ENCODE measurements at regions not wholly inside any gene's neighbourhood (a gene's known extent, or its start where the extent isn't known, plus 50 kb on each side); places are given as distances from the start of the nearest gene placed in this dataset.

GRCh38 chr12:87678453-87678852 is 350.7 kb downstream of the C12orf50 start:
- in situ Hi-C loops (cut with MboI; ENCODE audit: low sequenced_read_pairs, unreplicated experiment) = no loop called here
- DNase-seq (ENCODE audit: low spot score) = no peak
- TF ChIP-seq CTCF (IDR thresholded peaks at IDR 0.05; ENCODE audit: borderline replicate concordance, control extremely low read depth, extremely low read depth, insufficient read depth, missing control alignments) = no peak

GRCh38 chr12:87676731-87677130 is 352.5 kb downstream of the C12orf50 start:
- DNase-seq (ENCODE audit: low spot score) = no peak
- no peak for TF ChIP-seq CTCF (IDR thresholded peaks at IDR 0.05; ENCODE audit: borderline replicate concordance, control extremely low read depth, extremely low read depth, insufficient read depth, missing control alignments)
- in situ Hi-C loops (cut with MboI; ENCODE audit: low sequenced_read_pairs, unreplicated experiment) = no loop called here

GRCh38 chr12:87671757-87672156 is 357.4 kb downstream of the C12orf50 start:
- in situ Hi-C loops (cut with MboI; ENCODE audit: low sequenced_read_pairs, unreplicated experiment) = no loop called here
- TF ChIP-seq CTCF (IDR thresholded peaks at IDR 0.05; ENCODE audit: borderline replicate concordance, control extremely low read depth, extremely low read depth, insufficient read depth, missing control alignments) = no peak
- DNase-seq (ENCODE audit: low spot score) = no peak

- in situ Hi-C loops (cut with MboI; ENCODE audit: low sequenced_read_pairs, unreplicated experiment) = no loop called here
- DNase-seq (ENCODE audit: low spot score) = no peak
- no peak for TF ChIP-seq CTCF (IDR thresholded peaks at IDR 0.05; ENCODE audit: borderline replicate concordance, control extremely low read depth, extremely low read depth, insufficient read depth, missing control alignments)
Measured at GRCh38 chr12:87670448-87670847, 358.8 kb downstream of the C12orf50 start.

GRCh38 chr12:87667378-87667777 is 361.8 kb downstream of the C12orf50 start:
- no peak for TF ChIP-seq CTCF (IDR thresholded peaks at IDR 0.05; ENCODE audit: borderline replicate concordance, control extremely low read depth, extremely low read depth, insufficient read depth, missing control alignments)
- no peak for DNase-seq (ENCODE audit: low spot score)
- in situ Hi-C loops (cut with MboI; ENCODE audit: low sequenced_read_pairs, unreplicated experiment) = no loop called here

- no peak for DNase-seq (ENCODE audit: low spot score)
- in situ Hi-C loops (cut with MboI; ENCODE audit: low sequenced_read_pairs, unreplicated experiment) = no loop called here
- no peak for TF ChIP-seq CTCF (IDR thresholded peaks at IDR 0.05; ENCODE audit: borderline replicate concordance, control extremely low read depth, extremely low read depth, insufficient read depth, missing control alignments)
Measured at GRCh38 chr12:87661786-87662377, 367.3 kb downstream of the C12orf50 start.

Data from GM13976 (cell line).